Fibroblast of pulmonary artery (primary cell): ENCODE measurements at regions not wholly inside any gene's neighbourhood (a gene's known extent, or its start where the extent isn't known, plus 50 kb on each side); places are given as distances from the start of the nearest gene placed in this dataset.

Source experiments
- DNase-seq: peaks from one replicate; pipeline ENCODE4 v3.0.0-alpha.2; 2010; ENCODE audit warnings: low read depth
- H3K4me3 ChIP-seq: replicated peaks from 2 replicates; pipeline ENCODE4 v1.5.1; 2011; ENCODE audit warnings: low read depth, mild to moderate bottlenecking, control low read depth, low read length, moderate library complexity
- CTCF ChIP-seq: IDR thresholded peaks from 2 replicates; pipeline ENCODE4 v1.5.1; 2011; ENCODE audit warnings: mild to moderate bottlenecking, control low read depth, low read length, inconsistent platforms; ENCODE audit errors: missing control alignments

- no peak for DNase-seq
- no peak for TF ChIP-seq CTCF
- H3K4me3 ChIP-seq: no peak overlapping the region
Measured at GRCh38 chr1:244217711-244218110, 166.6 kb downstream of the ZBTB18 start.

DNA sequence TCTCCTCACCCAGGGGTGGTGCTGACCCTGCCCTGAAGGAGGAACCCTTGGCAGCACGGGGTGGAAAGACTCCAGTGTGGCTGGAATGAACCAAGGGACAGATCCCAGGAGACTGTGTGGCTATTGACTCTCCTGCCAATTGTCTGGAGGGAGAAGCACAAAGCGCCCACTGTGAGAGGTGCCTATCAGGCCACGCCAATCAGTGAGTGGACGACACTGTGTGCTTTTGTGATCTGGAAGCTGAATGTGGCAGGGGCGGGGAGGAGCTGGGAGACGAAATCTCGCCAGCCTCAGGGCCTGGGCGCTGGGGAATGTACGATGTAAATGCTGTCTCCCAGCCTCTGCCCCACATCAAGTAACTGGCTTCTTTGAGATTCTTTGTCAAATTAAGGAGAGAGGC is 167.1 kb downstream of the ZBTB18 start:
- no peak for TF ChIP-seq CTCF
- DNase-seq: no peak
- H3K4me3 ChIP-seq: no peak overlapping the region

DNA sequence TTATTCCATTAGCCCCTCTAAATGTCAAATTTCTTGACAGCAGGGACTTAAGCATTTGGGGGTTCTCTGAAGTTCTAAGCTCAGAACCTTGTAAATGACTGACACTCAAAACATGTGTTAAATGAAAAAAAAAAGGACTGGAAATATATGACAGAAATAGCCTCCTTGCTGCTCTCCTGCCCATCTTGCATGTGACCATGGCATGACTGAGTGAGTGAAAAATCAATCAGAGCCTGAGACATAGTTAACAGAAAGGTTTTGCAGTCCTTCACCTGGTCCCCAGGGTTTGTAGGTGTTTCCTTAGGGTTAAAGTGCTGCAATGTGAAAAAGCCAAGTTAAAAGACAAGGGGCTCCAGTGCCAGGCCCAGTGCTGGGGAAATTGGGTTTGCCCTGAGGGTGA is 168.1 kb downstream of the ZBTB18 start:
- TF ChIP-seq CTCF: no peak
- DNase-seq: no peak
- no peak overlapping the region for H3K4me3 ChIP-seq

- H3K4me3 ChIP-seq: no peak overlapping the region
- no peak for TF ChIP-seq CTCF
- DNase-seq: no peak
Measured at GRCh38 chr1:244219802-244220201, 168.7 kb downstream of the ZBTB18 start.

GRCh38 chr1:244220410-244220809 is 169.3 kb downstream of the ZBTB18 start:
- H3K4me3 ChIP-seq: no peak overlapping the region
- TF ChIP-seq CTCF: no peak
- DNase-seq: no peak

- TF ChIP-seq CTCF: no peak
- peak; percentile 38 for DNase-seq
- H3K4me3 ChIP-seq: no peak overlapping the region
Measured at GRCh38 chr1:244221991-244222390, 170.9 kb downstream of the ZBTB18 start.

DNA sequence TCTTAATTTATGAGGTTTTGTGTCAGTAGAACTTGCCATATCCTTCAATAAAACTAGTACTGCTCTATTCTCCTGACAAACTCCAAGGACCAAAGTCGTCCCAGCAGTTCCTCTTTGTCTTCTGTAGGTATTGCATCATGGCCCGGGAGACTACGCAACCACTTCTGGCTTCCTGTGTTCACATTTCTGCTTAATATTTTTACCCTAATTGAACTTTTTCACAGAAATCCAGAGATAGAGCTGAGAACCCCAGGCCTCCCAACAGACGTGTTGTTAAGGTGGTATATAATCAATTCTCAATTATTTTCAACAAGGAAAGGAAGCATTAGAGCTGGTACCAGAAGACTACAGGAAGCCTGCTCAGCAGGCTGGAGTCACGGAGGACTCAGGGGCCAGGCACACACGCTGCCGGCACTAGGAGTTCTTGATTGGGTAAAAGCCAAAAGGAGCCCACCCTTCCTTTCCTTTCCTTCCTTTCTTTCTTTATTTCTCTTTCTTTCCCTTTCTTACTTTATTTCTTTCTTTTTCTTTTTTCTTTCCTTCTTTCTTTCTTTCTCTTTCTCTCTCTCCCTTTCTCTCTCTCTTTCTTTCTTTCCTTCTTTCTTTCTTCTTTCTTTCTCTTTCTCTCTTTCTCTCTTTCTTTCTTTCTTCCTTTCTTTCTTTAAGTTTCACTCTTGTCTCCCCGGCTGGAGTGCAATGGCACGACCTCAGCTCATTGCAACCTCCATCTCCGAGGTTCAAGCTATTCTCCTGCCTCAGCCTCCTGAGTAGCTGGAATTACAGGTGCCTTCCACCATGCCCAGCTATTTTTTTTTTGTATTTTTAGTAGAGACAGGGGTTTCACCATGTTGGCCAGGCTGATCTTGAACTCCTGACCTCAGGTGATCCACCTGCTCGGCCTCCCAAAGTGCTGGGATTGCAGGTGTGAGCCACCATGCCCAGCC is 173.7 kb downstream of the ZBTB18 start:
- TF ChIP-seq CTCF: no peak
- DNase-seq: peak; percentile 70
- no peak overlapping the region for H3K4me3 ChIP-seq
